ENCODE measurements at regions not wholly inside any gene's neighbourhood (a gene's known extent, or its start where the extent isn't known, plus 50 kb on each side); places are given as distances from the start of the nearest gene placed in this dataset.

GRCh38 chr18:37937287-37937686 lies 371.7 kb upstream of the CELF4 start:
- no peak for DNase-seq (ENCODE audit: low spot score)

DNA sequence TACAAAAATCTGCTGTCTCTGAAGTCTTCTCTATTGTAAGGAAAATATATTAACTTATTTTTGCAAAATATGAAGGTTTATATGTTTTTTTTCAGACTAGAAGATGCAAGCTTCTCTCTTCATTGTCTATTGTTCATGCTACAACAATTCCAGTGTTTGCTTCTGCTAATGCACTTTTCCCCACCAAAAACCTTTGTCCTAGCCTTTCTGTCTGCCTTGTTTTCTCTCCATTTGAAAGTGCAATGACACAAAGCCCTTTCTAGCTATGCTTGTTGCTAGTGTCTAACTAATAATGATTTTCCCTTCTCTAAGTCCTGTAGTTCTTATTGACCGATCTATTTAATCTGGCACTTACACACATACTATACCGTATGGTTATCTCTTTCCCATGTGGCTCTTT lies 369.5 kb upstream of the CELF4 start:
- DNase-seq (ENCODE audit: low spot score), result no peak

DNA sequence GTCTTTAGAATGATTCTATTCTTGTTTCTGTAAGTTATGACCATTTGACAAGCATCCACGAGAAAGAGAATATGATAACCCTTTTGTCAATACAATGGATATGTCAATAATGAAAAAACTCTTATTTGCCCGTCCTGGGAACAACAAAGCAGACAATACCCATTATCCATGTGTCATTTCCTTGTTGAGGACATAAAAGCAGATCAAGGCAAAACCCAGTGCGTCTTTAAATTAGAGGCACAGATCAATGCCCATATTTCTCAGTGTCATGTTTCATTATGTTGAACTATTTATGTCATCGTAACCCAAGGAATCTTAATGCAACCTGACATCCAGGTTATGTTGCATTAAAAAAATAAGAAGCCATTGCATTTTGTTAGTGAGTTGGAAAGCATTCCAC lies 365.0 kb upstream of the CELF4 start:
- DNase-seq (ENCODE audit: low spot score), result no peak

DNA sequence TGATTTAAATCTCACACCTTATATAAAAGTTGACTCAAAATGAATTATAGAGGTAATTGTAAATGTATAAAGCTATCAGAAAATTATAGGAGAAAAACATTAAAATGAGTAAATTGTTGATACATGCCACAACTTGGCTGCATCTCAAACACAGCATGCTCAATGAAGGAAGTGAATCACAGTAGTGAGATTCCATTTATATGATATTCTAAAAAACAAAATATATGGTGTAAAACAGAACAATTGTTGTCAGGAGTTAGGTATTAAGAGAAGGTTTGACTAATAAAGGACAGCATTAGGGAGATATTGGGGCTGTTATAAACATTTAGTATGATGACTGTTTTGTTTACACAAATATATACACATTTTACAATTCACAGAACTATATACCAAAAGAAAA lies 356.6 kb upstream of the CELF4 start:
- DNase-seq (ENCODE audit: low spot score), result no peak

GRCh38 chr18:37920865-37921264 lies 355.3 kb upstream of the CELF4 start:
- DNase-seq (ENCODE audit: low spot score), result no peak

DNA sequence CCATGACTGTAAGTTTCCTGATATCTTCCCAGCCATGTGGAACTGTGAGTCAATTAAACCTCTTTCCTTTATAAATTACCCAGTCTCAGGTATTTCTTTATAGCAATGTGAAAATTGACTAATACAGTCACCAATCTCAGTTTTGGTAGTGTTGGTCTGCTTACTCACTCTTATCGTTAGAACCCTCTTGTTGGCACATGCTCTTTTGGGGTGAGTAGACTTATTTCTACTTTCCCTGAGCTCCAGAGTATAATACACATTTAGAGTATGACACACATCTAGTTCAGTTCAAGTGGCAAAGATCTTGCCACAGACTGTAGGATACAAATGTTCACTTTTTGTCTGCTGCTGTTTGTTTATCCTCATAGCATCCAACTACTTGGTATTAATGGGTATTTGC lies 347.5 kb upstream of the CELF4 start:
- no peak for DNase-seq (ENCODE audit: low spot score)

DNA sequence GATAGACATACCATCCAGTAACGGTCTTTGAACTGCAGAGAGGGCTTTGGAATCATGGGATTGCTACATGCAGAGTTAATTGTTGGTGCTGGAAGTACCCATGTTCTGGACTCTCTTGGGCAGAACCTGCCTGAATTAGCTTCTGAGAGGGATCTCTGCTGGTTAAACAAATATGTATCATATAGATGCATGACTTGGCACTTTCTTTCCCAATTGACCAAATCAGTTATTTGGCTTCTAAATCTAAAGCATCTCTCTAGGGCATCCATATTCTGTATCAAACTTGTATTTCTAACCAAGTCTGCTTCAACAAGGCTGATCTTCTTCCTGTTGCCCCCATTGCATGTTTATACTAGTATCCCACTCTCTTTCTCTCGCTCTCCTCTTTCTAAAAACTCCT lies 336.7 kb upstream of the CELF4 start:
- no peak for DNase-seq (ENCODE audit: low spot score)

DNA sequence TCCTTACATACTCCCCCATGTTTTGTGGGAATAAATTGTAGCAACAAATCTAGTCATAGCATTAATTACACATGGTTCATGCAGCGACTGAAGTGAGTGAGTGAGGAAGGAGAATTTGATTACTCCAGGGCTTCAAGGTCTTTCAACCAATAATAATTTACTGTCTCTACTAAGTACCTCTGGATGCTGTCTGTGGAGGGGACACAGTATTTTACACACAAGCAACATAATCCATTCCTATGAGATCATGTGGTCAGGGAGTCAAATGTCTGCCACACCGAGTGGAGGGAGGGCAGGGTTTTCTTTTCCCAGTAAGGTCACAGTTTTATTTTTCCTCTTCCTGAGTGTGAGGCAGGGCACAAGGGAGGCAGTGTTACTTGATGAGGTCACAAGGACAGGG lies 334.7 kb upstream of the CELF4 start:
- no peak for DNase-seq (ENCODE audit: low spot score)

DNA sequence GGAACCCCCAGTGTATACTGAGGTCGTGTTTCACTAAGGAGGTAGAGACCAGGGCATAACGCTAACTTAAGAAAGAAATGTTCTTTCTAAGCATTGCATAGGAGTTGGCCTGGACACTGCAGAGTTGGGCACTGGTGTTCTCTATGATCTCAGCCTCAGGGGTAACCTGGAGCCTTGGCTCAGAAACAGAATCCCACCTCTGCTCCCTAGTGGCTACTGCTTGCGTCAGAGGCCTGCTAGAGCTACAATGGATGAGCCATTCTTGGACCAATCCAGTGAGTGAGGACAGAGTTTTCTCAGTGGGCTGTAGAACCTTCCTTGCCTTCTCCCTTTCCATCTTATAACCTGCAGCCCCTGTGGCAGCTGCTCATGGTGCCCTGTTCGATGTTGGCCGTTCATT lies 324.4 kb upstream of the CELF4 start:
- DNase-seq (ENCODE audit: low spot score), result no peak

DNA sequence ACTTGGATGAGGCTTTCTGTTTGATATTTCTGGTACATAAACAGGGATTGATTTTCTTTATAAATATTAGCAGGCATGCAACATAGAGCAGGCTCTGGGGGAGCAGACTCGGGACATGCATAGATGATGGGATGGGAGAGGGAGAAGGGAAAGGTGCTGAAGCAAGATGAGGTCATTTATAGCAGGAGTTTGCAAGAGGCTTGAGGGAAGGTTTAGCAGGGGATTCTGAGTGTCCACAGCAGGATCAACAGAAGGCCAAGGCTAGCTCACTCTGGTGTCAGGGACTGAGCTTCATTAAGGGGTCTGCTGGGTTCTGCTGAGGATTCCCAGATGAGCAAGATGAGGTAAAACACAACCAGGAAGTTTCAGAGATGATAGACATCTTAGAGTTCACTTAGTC lies 309.1 kb upstream of the CELF4 start:
- DNase-seq (ENCODE audit: low spot score), result no peak

DNA sequence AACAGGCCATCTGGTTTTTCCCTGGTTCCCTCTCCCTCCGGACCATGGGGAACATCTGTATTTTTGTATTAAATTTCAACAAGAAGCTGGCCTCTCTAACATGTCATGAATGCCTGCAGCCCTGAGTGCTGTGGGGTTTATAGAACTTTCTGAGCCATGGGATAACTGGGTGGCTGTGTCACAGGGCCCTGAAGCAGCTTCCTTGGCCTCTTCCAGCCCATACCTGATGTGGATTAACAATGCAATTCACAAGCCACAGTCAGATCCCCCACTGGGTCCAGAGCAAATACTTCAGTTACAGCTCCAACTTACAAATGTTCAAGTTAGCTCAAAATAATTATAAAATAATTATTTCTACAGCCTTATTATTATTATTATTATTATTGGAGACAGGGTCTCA lies 307.8 kb upstream of the CELF4 start:
- DNase-seq (ENCODE audit: low spot score), result no peak

GRCh38 chr18:37872562-37872961 lies 307.0 kb upstream of the CELF4 start:
- DNase-seq (ENCODE audit: low spot score), result no peak

DNA sequence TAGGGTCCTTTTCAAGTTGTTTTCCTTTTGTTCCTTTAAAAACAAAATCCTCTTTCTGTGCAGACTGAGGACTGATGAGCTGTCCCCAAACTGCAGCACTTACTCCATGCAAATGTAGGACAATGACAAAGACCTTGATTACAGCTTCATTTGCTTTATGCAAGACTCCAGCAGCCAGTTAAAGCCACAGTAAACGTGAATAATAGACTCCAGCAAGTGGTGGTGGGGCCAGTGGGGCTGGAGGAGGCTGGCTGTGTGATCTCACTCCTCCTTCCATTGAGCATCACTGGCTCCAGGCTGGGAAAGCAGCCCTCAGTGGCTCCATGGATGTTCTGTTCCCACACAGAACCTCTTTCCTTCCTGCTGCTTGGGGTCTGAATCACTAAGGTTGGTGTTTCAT lies 306.0 kb upstream of the CELF4 start:
- no peak for DNase-seq (ENCODE audit: low spot score)

DNA sequence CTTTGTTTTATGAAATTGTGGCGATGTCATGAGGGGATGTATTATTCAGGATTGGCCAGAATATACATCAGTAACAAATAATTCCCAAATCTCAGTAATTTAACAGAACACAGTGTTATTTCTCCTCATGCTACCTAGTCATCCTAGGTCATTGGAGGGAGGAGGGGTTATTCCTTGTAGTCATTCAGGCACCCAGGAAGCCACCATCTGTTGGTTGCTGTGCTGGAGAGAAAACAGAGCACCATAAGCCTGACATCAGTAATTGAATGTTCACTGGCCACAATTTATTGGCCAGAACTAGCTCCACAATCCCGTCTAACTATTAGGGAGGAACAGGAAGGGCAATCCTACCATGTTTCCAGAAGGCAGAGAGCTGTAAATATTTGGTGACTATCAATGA lies 303.5 kb upstream of the CELF4 start:
- DNase-seq (ENCODE audit: low spot score), result no peak

GRCh38 chr18:37864122-37864521 lies 298.5 kb upstream of the CELF4 start:
- DNase-seq (ENCODE audit: low spot score), result no peak

DNA sequence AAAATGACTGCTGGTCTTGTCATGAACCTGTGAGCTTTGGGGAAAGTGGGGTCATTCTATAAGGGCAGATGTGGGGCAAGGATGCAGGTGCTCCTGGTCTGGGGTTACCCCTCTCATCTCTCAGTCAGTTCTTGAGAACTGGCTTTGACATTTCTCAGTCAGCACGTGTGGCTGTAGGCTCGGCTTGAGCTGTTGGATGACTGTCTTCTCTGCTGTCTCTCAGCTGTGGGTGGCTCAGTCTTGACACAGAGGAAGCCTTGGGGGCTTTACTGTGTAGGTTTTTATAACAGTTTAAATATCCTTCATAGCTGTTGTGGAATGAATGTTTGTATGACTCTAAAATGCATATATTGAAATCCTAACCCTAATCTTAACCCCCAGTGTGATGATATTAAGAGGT lies 296.4 kb upstream of the CELF4 start:
- DNase-seq (ENCODE audit: low spot score), result no peak

GRCh38 chr18:37854396-37854795 lies 288.8 kb upstream of the CELF4 start:
- no peak for DNase-seq (ENCODE audit: low spot score)

DNA sequence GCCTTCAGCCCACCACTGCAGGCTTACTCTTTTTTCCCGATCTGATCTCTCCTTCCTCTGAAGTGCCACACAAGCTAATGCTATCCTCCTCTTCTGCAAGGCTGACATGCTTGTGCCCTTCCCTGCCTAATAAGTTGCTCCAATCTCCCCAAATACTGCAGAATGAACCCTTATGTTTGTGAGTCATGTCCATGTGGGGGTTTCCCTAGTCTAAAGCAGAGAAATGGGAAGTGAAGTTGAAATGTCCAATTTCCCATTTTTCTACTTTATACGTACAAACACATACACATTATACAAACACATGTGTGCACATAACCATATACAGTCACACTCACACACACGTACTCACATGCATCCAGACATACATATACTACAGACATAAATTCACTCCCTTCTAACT lies 288.1 kb upstream of the CELF4 start:
- no peak for DNase-seq (ENCODE audit: low spot score)

- DNase-seq (ENCODE audit: low spot score), result no peak
These were observed 286.9 kb upstream of the CELF4 start for GRCh38 chr18:37852464-37852863.

GRCh38 chr18:37847544-37847943 lies 281.9 kb upstream of the CELF4 start:
- no peak for DNase-seq (ENCODE audit: low spot score)

DNA sequence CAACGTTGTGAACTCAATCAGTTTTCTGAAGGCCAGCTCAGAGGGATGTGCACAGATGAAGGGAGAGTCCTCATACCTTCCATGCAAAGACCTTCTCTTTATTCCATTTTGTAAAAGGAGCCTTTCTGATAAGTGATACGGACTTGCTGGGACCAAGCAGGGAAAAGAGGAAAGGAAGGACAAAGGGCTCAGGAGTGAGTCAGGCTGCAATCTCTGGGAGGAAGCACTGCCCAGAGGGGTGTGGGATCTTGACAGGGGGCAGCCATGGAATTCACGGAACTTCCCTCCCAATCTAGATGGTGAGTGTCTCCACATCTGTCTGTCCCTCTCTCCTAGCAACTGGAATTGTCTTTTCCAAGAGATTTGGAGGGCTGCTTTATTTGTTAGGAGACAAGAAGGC lies 281.4 kb upstream of the CELF4 start:
- DNase-seq (ENCODE audit: low spot score), result no peak

DNA sequence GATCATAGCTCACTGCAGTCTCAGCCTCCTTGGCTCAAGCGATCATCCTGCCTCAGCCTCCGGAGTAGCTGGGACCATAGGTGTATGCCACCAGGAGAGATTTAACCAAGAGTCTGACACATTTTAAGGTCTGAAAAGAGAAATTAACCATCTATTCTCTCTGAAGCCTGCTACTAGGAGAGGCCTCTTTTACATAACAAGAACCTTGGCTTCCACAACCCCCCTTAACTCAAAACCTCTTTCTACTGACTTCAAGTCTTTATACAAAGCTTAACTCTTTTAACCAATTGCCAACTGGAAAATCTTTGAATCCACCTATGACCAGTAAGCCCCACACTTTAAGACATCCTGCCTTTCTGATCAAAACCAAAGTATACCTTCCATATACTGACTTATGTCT lies 279.9 kb upstream of the CELF4 start:
- no peak for DNase-seq (ENCODE audit: low spot score)

DNA sequence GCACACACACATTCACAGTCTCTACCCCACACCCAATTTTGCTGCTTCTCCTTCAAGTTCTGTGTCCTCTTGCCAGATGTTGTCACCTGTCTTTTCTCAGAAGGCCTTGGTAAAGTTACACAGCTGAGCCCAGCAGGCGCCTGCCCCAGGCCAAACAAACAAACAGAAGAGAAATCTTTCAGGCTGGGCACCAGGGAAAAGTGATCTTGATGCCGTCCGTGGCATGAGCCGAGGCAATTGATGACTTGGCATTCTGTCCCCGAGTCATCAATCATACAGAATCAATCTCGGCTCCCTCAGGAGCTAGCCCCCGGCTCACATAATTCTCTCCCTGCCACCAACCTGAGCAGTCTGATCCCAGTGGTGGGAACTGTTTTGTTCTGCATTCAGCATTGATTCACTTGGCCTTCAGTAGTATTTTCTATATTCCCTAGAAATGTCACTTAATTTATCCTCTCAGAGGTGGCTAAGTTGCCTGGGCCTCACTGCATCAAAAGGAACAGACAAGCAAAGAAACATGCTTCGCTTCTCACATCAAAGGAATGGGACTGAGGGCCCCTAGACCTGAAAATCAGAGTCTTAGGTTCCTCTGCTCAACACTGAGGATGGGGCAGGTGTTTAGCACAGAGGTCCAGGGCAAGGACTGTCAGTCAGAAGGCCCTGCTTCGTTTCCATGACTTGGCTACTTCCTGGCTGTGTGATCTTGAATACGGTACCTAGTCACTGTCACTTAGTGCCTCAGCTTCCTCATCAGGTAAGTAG lies 278.8 kb upstream of the CELF4 start:
- DNase-seq (ENCODE audit: low spot score), result no peak

DNA sequence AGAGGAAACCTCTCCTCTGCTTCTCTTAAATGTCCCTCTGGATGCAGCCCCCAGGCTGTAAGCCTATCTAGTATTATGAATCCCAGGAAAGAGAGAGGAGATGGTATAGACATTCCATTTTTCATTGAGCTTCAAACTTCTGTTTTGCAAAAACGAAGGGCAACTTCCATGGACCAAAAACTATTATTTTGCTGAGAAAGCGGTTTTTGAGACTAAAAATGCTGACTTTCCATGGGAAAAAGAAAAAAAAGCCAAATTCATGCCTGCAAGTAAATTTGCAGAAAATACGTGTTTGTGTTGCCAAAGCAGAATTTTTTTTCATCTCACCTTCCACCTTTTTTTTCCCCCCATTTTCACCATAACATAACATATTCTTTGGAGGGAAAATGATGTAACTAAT lies 272.5 kb upstream of the CELF4 start:
- DNase-seq (ENCODE audit: low spot score), result no peak
